ENCODE measurements at regions not wholly inside any gene's neighbourhood (a gene's known extent, or its start where the extent isn't known, plus 50 kb on each side); places are given as distances from the start of the nearest gene placed in this dataset.

DNA sequence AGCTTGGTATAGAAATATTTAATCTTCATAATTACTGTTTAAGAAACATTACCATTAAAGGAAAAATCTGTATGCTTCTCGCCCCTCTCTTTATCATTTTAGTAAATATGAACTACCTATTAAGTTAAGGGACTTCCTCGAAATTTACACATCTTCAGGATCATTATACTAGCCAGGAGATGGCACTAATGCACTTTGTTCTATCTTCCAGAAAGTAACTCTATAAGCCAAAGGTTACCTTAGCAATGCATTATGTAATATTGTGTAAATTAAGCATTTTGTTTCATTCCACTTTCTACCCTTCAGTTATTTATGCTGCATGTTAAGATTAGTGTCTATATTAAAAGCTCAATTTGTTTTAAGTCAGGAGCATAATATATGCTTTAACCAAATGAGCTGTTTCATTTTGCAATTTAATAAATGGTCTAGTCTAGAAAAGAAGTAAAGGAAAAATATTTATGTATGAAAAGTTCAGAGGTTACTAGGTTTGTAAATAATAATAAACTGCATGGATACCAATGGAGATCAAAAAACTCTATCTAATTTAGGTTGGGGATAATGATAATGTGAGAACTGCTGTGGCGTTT lies 128.5 kb downstream of the ANKRD7 start:
- H3K36me3 ChIP-seq (ENCODE audit: insufficient read depth, low read length) = no peaks in the 10 kb centered on the region
- H3K4me1 Mint-ChIP-seq = no peaks in the 10 kb centered on the region
- ChIA-PET CTCF (no interaction called here), POLR2A (no interaction called here)
- no peaks in the 10 kb centered on the region for H3K9me3 ChIP-seq (ENCODE audit: low read length)
- peaks cover 0 to 6% (median 0%) of the 10 kb centered on the region in 5 donors for H3K9me3 Mint-ChIP-seq
- no peaks in the 10 kb centered on the region for H3K27me3 ChIP-seq (ENCODE audit: insufficient read depth, low read length, poor library complexity, severe bottlenecking)
- no peaks in the 10 kb centered on the region for H3K27me3 Mint-ChIP-seq
- no peak overlapping the region for H3K4me3 ChIP-seq (ENCODE audit: low read length)
- H3K36me3 Mint-ChIP-seq = no peaks in the 10 kb centered on the region
- DNase-seq = no peak
- H3K27ac ChIP-seq (ENCODE audit: low read depth, low read length) = no peak overlapping the region
- no peak overlapping the region for H3K27ac Mint-ChIP-seq
- no peaks in the 10 kb centered on the region for H3K4me1 ChIP-seq (ENCODE audit: insufficient read depth, low read length)
- H3K4me3 Mint-ChIP-seq = no peak overlapping the region

DNA sequence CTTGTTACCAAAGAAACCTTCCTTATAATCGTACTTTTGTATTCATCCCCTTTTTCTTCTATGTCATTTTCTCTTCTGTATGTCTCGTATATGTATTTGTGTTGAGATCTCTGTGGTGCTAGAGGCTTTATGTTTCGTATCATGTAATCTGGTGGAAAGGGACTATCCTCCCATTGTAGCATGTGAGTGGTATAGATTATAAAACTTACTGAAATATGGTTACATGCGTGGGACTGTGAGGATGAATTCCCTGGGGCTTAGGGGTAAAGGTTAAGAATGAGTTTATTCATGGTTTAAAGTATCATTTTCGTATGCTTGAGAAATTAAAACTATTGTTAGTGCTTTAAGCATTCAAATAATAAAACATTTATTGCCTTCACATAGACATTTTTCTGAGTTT lies 141.9 kb downstream of the ANKRD7 start:
- no peaks in the 10 kb centered on the region for H3K27me3 ChIP-seq (ENCODE audit: insufficient read depth, low read length, poor library complexity, severe bottlenecking)
- no peaks in the 10 kb centered on the region for H3K9me3 ChIP-seq (ENCODE audit: low read length)
- Mint-ChIP-seq H3K27ac (no peak overlapping the region), H3K4me1 (no peaks in the 10 kb centered on the region), H3K9me3 (peaks cover 0 to 3% (median 0%) of the 10 kb centered on the region in 5 donors), H3K4me3 (no peak overlapping the region), H3K36me3 (no peaks in the 10 kb centered on the region), H3K27me3 (peaks cover 0 to 4% of the 10 kb centered on the region in 2 donors)
- no peaks in the 10 kb centered on the region for H3K4me1 ChIP-seq (ENCODE audit: insufficient read depth, low read length)
- H3K4me3 ChIP-seq (ENCODE audit: low read length) = no peak overlapping the region
- H3K27ac ChIP-seq (ENCODE audit: low read depth, low read length) = no peak overlapping the region
- ChIA-PET POLR2A (no interaction called here), CTCF (no interaction called here)
- H3K36me3 ChIP-seq (ENCODE audit: insufficient read depth, low read length) = no peaks in the 10 kb centered on the region
- DNase-seq = no peak

DNA sequence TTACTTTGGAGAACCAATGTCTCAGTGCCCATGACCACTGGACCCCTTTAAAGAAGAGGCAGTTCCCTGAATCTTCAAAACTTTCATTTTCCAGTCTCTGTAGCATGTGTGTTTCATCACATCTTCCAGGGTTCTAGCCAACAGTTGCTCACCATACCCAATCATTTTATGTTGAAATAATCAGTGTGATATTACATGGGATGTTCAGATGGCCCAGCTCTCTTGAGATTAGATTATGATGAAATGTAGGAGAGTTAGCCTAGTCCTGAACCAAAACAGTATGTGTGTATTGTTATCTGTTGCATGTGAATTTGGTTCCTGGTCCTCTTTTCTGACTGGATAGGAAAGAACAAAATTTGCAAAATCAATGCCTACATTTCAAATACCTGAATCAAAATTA lies 144.5 kb downstream of the ANKRD7 start:
- Histone ChIP-seq H3K36me3 (ENCODE audit: insufficient read depth, low read length) (no peaks in the 10 kb centered on the region), H3K9me3 (ENCODE audit: low read length) (no peaks in the 10 kb centered on the region), H3K27ac (ENCODE audit: low read depth, low read length) (no peak overlapping the region), H3K4me1 (ENCODE audit: insufficient read depth, low read length) (no peaks in the 10 kb centered on the region), H3K4me3 (ENCODE audit: low read length) (no peak overlapping the region), H3K27me3 (ENCODE audit: insufficient read depth, low read length, poor library complexity, severe bottlenecking) (no peaks in the 10 kb centered on the region)
- no peak overlapping the region for H3K27ac Mint-ChIP-seq
- ChIA-PET POLR2A (no interaction called here), CTCF (no interaction called here)
- no peak overlapping the region for H3K4me3 Mint-ChIP-seq
- no peak for DNase-seq
- no peaks in the 10 kb centered on the region for H3K36me3 Mint-ChIP-seq
- peaks cover 0 to 6% (median 0%) of the 10 kb centered on the region in 5 donors for H3K9me3 Mint-ChIP-seq
- H3K27me3 Mint-ChIP-seq = no peaks in the 10 kb centered on the region
- no peaks in the 10 kb centered on the region for H3K4me1 Mint-ChIP-seq

DNA sequence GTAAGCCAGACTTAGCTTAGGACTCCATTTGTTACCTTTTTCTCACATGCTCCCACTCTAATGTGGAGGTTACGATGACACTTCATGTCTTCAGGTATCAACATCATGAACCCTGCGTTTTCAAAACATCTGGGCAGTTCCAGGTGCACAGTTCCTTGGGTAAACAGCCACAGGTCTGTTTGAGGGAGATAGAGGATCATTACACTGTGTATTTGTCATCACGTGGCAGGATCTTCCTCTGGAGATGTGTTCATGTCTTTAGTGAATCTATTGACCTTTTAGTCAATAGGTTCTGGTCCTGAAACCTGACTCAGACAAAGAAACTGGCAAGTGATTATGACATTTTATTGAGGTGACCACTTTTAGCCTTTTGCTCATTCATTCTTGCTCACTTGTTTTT lies 145.5 kb downstream of the ANKRD7 start:
- H3K4me1 ChIP-seq (ENCODE audit: insufficient read depth, low read length) = no peaks in the 10 kb centered on the region
- no peak overlapping the region for H3K27ac ChIP-seq (ENCODE audit: low read depth, low read length)
- DNase-seq = no peak
- POLR2A ChIA-PET = no interaction called here
- peaks cover 0 to 2% of the 10 kb centered on the region in 2 donors for H3K27me3 Mint-ChIP-seq
- peaks cover 0 to 6% (median 0%) of the 10 kb centered on the region in 5 donors for H3K9me3 Mint-ChIP-seq
- H3K27me3 ChIP-seq (ENCODE audit: insufficient read depth, low read length, poor library complexity, severe bottlenecking) = no peaks in the 10 kb centered on the region
- H3K9me3 ChIP-seq (ENCODE audit: low read length) = no peaks in the 10 kb centered on the region
- no peaks in the 10 kb centered on the region for H3K36me3 Mint-ChIP-seq
- H3K4me3 ChIP-seq (ENCODE audit: low read length) = no peak overlapping the region
- H3K36me3 ChIP-seq (ENCODE audit: insufficient read depth, low read length) = no peaks in the 10 kb centered on the region
- no peaks in the 10 kb centered on the region for H3K4me1 Mint-ChIP-seq
- H3K4me3 Mint-ChIP-seq = no peak overlapping the region
- no peak overlapping the region for H3K27ac Mint-ChIP-seq
- CTCF ChIA-PET = no interaction called here

DNA sequence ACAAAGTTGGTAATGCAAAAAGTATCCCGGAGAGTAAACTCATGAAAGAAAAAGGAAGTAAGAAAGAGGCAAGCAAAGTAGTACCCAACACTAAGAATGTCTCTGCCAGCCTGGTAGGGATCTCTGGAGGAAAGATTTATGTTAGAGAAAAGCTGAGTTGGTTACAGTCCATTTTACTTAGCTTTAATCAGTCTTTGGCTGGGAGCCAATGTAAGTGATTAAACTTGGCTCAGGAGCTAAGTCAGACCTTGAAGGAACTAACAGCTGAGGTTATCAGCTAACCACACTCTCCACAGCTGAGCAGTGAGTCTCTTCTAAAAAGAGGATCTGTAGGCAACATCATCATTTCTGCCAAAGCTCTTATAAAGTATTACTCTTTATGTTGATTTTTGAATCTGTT lies 148.0 kb downstream of the ANKRD7 start:
- no peak overlapping the region for H3K27ac Mint-ChIP-seq
- POLR2A ChIA-PET = no interaction called here
- H3K36me3 Mint-ChIP-seq = no peaks in the 10 kb centered on the region
- H3K4me3 Mint-ChIP-seq = no peak overlapping the region
- H3K27ac ChIP-seq (ENCODE audit: low read depth, low read length) = no peak overlapping the region
- no peaks in the 10 kb centered on the region for H3K9me3 ChIP-seq (ENCODE audit: low read length)
- H3K27me3 ChIP-seq (ENCODE audit: insufficient read depth, low read length, poor library complexity, severe bottlenecking) = no peaks in the 10 kb centered on the region
- CTCF ChIA-PET = no interaction called here
- DNase-seq = no peak
- H3K27me3 Mint-ChIP-seq = peaks cover 0 to 2% of the 10 kb centered on the region in 2 donors
- H3K9me3 Mint-ChIP-seq = peaks cover 0 to 6% (median 0%) of the 10 kb centered on the region in 5 donors
- H3K4me1 ChIP-seq (ENCODE audit: insufficient read depth, low read length) = no peaks in the 10 kb centered on the region
- no peaks in the 10 kb centered on the region for H3K36me3 ChIP-seq (ENCODE audit: insufficient read depth, low read length)
- no peaks in the 10 kb centered on the region for H3K4me1 Mint-ChIP-seq
- no peak overlapping the region for H3K4me3 ChIP-seq (ENCODE audit: low read length)

DNA sequence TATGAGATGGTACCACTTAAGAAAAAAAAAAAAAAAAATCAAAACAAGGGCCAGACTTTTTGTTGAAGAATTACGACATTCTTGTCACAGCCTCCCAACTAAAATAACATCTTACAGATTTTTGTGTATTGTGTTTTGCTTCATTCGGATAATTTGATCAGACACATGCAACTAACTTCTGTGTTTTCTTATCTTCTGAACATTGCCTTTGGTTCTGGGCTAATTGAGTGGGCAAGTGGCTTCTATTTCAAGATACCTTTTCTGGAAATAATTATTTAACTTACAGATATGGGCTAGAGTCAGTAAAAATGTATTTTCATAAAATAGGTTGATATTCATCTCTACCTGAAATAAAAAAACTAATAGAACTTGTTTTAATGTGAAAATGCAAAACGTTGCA lies 165.1 kb downstream of the ANKRD7 start:
- Mint-ChIP-seq H3K9me3 (peaks cover 0 to 2% (median 0%) of the 10 kb centered on the region in 5 donors), H3K4me1 (no peaks in the 10 kb centered on the region), H3K27ac (no peak overlapping the region), H3K36me3 (no peaks in the 10 kb centered on the region), H3K27me3 (no peaks in the 10 kb centered on the region), H3K4me3 (no peak overlapping the region)
- Histone ChIP-seq H3K4me1 (ENCODE audit: insufficient read depth, low read length) (no peaks in the 10 kb centered on the region), H3K27ac (ENCODE audit: low read depth, low read length) (no peak overlapping the region), H3K4me3 (ENCODE audit: low read length) (no peak overlapping the region), H3K9me3 (ENCODE audit: low read length) (no peaks in the 10 kb centered on the region), H3K27me3 (ENCODE audit: insufficient read depth, low read length, poor library complexity, severe bottlenecking) (no peaks in the 10 kb centered on the region), H3K36me3 (ENCODE audit: insufficient read depth, low read length) (no peaks in the 10 kb centered on the region)
- DNase-seq = no peak
- ChIA-PET POLR2A (no interaction called here), CTCF (no interaction called here)

DNA sequence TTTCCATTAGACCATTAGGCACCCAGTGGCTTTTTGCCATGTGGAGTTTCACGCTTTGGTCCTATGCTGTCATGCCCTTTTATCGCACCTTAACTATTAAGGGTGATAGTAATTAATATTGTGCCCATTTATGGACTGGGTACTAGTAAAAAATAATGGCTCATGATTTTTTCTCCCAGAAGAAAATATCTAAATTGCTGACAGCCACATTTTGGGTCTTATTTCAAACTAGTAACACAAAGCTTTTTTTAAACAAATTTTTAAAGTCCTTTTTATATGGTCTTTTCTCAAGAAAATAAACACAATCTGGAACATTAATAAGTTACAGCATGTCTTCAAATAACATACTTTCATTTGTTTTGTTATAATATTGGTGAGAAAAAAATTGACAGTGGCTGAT lies 179.7 kb downstream of the ANKRD7 start:
- Mint-ChIP-seq H3K27me3 (no peaks in the 10 kb centered on the region), H3K9me3 (peaks cover 0 to 2% (median 2%) of the 10 kb centered on the region in 5 donors), H3K27ac (no peak overlapping the region), H3K4me1 (no peaks in the 10 kb centered on the region), H3K4me3 (no peak overlapping the region), H3K36me3 (no peaks in the 10 kb centered on the region)
- Histone ChIP-seq H3K27me3 (ENCODE audit: insufficient read depth, low read length, poor library complexity, severe bottlenecking) (no peaks in the 10 kb centered on the region), H3K9me3 (ENCODE audit: low read length) (no peaks in the 10 kb centered on the region), H3K27ac (ENCODE audit: low read depth, low read length) (no peak overlapping the region), H3K36me3 (ENCODE audit: insufficient read depth, low read length) (no peaks in the 10 kb centered on the region), H3K4me3 (ENCODE audit: low read length) (no peak overlapping the region), H3K4me1 (ENCODE audit: insufficient read depth, low read length) (no peaks in the 10 kb centered on the region)
- POLR2A ChIA-PET = no interaction called here
- no peak for DNase-seq
- CTCF ChIA-PET = no interaction called here

DNA sequence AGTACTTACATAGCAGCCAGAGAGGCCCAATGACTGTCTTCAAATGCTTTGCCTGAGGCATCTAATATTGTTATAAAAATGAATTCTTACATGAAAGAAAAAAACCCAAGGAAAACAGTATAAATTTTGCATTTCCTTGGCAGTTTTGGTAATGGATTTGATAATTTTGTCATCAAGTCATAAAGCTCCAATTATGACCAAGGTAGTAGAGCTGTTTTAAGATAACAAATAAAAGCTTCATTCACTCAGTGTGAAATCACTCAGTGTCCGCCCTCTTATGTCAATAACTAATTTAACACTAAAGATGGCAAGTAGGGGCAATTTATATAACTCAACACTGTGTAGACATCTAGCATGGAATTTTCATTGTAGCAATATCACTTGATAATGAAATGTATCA lies 193.9 kb downstream of the ANKRD7 start:
- H3K36me3 Mint-ChIP-seq = no peaks in the 10 kb centered on the region
- H3K27ac ChIP-seq (ENCODE audit: low read depth, low read length) = no peak overlapping the region
- no peaks in the 10 kb centered on the region for H3K27me3 ChIP-seq (ENCODE audit: insufficient read depth, low read length, poor library complexity, severe bottlenecking)
- H3K4me1 Mint-ChIP-seq = no peaks in the 10 kb centered on the region
- CTCF ChIA-PET = no interaction called here
- H3K4me1 ChIP-seq (ENCODE audit: insufficient read depth, low read length) = no peaks in the 10 kb centered on the region
- H3K9me3 Mint-ChIP-seq = peaks cover 0 to 16% (median 0%) of the 10 kb centered on the region in 5 donors
- no peak overlapping the region for H3K27ac Mint-ChIP-seq
- no peak for DNase-seq
- no peaks in the 10 kb centered on the region for H3K36me3 ChIP-seq (ENCODE audit: insufficient read depth, low read length)
- POLR2A ChIA-PET = no interaction called here
- no peak overlapping the region for H3K4me3 Mint-ChIP-seq
- no peaks in the 10 kb centered on the region for H3K9me3 ChIP-seq (ENCODE audit: low read length)
- no peak overlapping the region for H3K4me3 ChIP-seq (ENCODE audit: low read length)
- H3K27me3 Mint-ChIP-seq = no peaks in the 10 kb centered on the region

DNA sequence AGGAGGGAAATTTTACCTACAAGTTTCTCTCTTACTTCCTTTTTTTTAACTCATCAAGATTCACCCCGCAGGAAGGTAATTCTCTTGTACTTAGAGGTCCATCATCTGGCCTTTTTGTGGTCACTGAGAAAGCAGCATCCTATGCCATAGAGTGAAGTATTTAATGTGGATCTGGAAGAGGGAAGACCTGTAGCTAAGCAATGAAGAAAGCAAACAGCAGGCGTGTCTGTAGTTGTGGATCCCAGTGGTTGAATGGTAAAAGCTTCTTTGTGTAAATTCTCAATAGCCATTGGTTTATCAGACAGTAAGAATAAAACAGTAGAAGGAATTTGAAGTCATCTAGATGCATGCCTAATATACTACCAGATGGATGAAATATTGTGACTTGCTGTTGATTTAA lies 196.4 kb downstream of the ANKRD7 start:
- no peaks in the 10 kb centered on the region for H3K9me3 ChIP-seq (ENCODE audit: low read length)
- no peaks in the 10 kb centered on the region for H3K4me1 Mint-ChIP-seq
- no peak overlapping the region for H3K4me3 ChIP-seq (ENCODE audit: low read length)
- H3K27ac Mint-ChIP-seq = no peak overlapping the region
- no peaks in the 10 kb centered on the region for H3K36me3 ChIP-seq (ENCODE audit: insufficient read depth, low read length)
- H3K27me3 Mint-ChIP-seq = no peaks in the 10 kb centered on the region
- no peak for DNase-seq
- no peaks in the 10 kb centered on the region for H3K27me3 ChIP-seq (ENCODE audit: insufficient read depth, low read length, poor library complexity, severe bottlenecking)
- no peak overlapping the region for H3K4me3 Mint-ChIP-seq
- no peaks in the 10 kb centered on the region for H3K36me3 Mint-ChIP-seq
- ChIA-PET POLR2A (no interaction called here), CTCF (no interaction called here)
- H3K9me3 Mint-ChIP-seq = peaks cover 0 to 10% (median 0%) of the 10 kb centered on the region in 5 donors
- no peak overlapping the region for H3K27ac ChIP-seq (ENCODE audit: low read depth, low read length)
- H3K4me1 ChIP-seq (ENCODE audit: insufficient read depth, low read length) = no peaks in the 10 kb centered on the region

Data from CD8-positive, alpha-beta memory T cell (primary cell).